ENCODE measurements at regions not wholly inside any gene's neighbourhood (a gene's known extent, or its start where the extent isn't known, plus 50 kb on each side); places are given as distances from the start of the nearest gene placed in this dataset.

DNA sequence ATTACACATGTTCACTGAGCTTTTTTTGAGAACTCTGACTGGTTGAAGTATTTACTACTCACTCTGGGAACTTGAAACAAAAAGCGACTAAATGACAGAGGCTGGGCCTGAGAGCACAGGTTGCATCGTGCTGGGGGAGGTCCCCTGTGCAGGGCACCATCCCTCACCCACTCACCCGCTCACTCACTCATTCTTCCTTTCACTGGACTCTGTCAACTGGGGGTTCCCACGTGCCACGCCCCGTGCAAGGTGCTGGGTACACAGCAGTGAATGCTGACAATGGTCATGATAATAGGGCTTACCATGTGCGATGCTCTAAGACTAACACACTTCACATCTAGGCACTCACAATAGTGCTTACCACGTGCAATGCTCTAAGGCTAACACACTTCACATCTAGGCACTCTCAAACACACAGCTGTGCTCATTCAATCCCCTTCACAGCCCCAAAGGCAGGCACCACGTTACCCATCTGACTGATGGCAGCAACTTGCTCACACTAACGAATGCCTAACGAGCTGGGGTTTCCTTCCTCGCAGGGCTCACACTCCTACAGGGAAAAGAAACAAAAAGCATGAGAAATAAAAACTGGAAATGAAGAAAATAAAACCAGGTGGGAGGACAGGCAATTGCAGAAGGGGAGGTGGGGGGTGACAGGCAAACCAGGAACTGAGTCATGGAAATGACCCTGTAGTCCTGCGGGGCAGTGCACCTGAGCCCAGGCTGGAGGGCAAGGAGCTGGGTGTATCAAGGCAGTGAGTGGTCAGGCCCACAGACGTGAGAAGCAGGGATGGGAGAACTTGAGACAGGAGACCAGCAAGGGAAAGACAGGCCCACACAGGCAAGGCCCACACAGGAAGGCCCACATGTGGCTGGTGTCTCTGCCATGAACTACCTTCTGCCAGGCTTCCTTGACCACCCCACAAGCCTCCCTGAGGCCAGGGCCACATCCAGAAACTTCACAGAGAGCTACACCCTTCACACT lies 147.0 kb upstream of the FAM20C start:
- no peaks in the 10 kb centered on the region for H3K9me3 ChIP-seq
- WGBS, 3 donors = 64 to 68% (median 66%) methylated on average over 14 of the region's 14 CpGs
- intact Hi-C loops (cut with DNase I) = no loop called here
- H3K27me3 ChIP-seq (ENCODE audit: insufficient read depth in 3 of 3, low read length in 2 of 3) = peaks cover 0 to 6% (median 0%) of the 10 kb centered on the region in 3 donors
- no peak overlapping the region for H3K27ac ChIP-seq
- H3K36me3 ChIP-seq (ENCODE audit: insufficient read depth in 1 of 2, low read depth in 1 of 2) = no peaks in the 10 kb centered on the region
- peak in 1 of 2 donors; percentile 3 for DNase-seq
- no peak for ATAC-seq
- no peak for TF ChIP-seq CTCF (IDR thresholded peaks at IDR 0.05)
- no peak overlapping the region for H3K4me3 ChIP-seq
- H3K4me1 ChIP-seq = no peaks in the 10 kb centered on the region

- Histone ChIP-seq H3K4me3 (no peak overlapping the region), H3K9me3 (no peaks in the 10 kb centered on the region), H3K36me3 (ENCODE audit: insufficient read depth in 1 of 2, low read depth in 1 of 2) (no peaks in the 10 kb centered on the region), H3K27ac (no peak overlapping the region), H3K27me3 (ENCODE audit: insufficient read depth in 3 of 3, low read length in 2 of 3) (peaks cover 0 to 6% (median 0%) of the 10 kb centered on the region in 3 donors), H3K4me1 (no peaks in the 10 kb centered on the region)
- 80 to 82% (median 81%) methylated on average over 11 of the region's 11 CpGs for WGBS, 3 donors
- no peak for TF ChIP-seq CTCF (IDR thresholded peaks at IDR 0.05)
- ATAC-seq = no peak
- peak in 1 of 2 donors; percentile 30 for DNase-seq
- intact Hi-C loops (cut with DNase I) = no loop called here
These were observed 146.1 kb upstream of the FAM20C start for GRCh38 chr7:46123-46829.

GRCh38 chr7:46830-47140 lies 145.6 kb upstream of the FAM20C start:
- no peak overlapping the region for H3K27ac ChIP-seq
- peak in 1 of 2 donors; percentile 35 for DNase-seq
- ATAC-seq = no peak

DNA sequence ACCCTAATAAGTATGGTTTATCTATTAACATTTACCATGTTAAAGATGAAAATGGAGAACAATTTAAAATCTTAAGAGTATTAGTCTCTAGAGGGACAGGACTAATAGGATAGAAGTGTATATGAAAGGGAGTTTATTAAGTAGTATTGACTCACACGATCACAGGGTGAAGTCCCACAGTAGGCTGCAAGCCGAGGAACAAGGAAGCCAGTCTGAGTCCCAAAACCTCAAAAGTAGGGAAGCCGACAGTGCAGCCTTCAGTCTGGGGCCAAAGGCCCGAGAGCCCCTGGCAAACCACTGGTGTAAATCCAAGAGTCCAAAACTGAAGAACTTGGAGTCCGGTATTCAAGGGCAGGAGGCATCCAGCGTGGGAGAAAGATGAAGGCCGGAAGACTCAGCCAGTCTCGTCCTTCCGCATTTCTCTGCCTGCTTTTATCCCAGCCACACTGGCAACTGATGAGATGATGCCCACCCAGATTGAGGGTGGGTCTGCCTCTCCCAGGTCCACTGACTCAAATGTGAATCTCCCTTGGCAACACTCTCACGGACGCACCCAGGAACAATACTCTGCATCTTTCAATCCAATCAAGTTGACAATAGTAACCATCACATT lies 140.8 kb upstream of the FAM20C start:
- H3K27me3 ChIP-seq (ENCODE audit: insufficient read depth in 3 of 3, low read length in 2 of 3) = no peaks in the 10 kb centered on the region
- no peak for DNase-seq
- ATAC-seq = no peak
- 89 to 95% (median 90%) methylated on average over 11 of the region's 11 CpGs for WGBS, 3 donors
- peaks cover 3% of the 10 kb centered on the region for H3K9me3 ChIP-seq
- no peaks in the 10 kb centered on the region for H3K4me1 ChIP-seq
- intact Hi-C loops (cut with DNase I) = no loop called here
- no peaks in the 10 kb centered on the region for H3K36me3 ChIP-seq (ENCODE audit: insufficient read depth in 1 of 2, low read depth in 1 of 2)
- H3K27ac ChIP-seq = no peak overlapping the region
- no peak for TF ChIP-seq CTCF (IDR thresholded peaks at IDR 0.05)
- H3K4me3 ChIP-seq = no peak overlapping the region

More at GRCh38 chr7:46830-47140, 145.6 kb upstream of the FAM20C start:
- Histone ChIP-seq H3K36me3 (ENCODE audit: insufficient read depth in 1 of 2, low read depth in 1 of 2) (no peaks in the 10 kb centered on the region), H3K4me1 (no peaks in the 10 kb centered on the region), H3K9me3 (no peaks in the 10 kb centered on the region), H3K4me3 (no peak overlapping the region), H3K27me3 (ENCODE audit: insufficient read depth in 3 of 3, low read length in 2 of 3) (peaks cover 0 to 6% (median 0%) of the 10 kb centered on the region in 3 donors)
- intact Hi-C loops (cut with DNase I) = no loop called here
- 92 to 96% (median 96%) methylated on average over 5 of the region's 5 CpGs for whole genome bisulfite sequencing, 3 donors
- TF ChIP-seq CTCF (IDR thresholded peaks at IDR 0.05) = no peak
